ENCODE measurements at regions not wholly inside any gene's neighbourhood (a gene's known extent, or its start where the extent isn't known, plus 50 kb on each side); places are given as distances from the start of the nearest gene placed in this dataset.
A peak's percentile ranks its signal among the peaks of the same experiment; 100 is the strongest.
"Not testable (repeated sequence)": the region's sequence is repeated elsewhere in the genome, so short reads cannot be mapped to it uniquely, and the experiment has no call there.

DNA sequence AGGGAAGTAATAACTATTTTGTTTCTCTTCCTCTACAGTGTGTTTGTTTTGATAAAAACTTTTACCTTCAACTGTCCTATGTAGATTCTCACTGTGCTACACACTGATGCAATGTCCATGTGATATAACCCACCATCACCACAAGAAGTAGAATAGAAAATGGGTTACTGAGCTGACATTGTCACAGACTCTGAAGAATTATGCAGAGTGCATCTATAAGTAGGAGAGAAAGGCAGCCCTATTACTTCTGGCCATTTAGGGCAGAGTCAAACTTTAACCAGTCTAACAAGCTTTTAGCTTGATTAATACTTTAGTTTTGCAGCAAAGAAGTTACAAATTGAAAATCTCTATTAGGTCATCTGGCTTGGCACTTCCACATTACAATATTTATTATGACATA, 354.0 kb upstream of the CDH8 start:
- DNase-seq: no peak

DNA sequence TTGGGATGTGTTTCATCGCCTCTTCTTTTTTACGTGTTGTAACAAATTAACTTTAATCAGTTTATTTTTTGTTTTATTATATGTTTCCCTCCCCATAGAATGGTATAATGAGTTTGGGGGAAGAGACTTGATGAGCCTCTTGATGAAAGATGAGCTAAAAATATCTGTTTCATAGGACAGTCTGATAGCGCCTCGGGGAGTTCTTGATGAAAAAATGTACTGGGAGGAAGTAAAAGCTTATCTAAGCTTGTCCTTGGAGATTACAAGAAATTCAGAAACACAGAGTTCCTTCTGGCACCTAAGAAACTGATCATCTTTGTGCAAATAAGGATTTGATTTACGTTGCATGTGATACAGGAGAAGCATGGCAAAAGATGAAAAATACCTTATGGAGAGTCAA, 350.2 kb upstream of the CDH8 start:
- DNase-seq: no peak

- no peak for DNase-seq
Measured at GRCh38 chr16:62383941-62384340, 347.7 kb upstream of the CDH8 start.

DNA sequence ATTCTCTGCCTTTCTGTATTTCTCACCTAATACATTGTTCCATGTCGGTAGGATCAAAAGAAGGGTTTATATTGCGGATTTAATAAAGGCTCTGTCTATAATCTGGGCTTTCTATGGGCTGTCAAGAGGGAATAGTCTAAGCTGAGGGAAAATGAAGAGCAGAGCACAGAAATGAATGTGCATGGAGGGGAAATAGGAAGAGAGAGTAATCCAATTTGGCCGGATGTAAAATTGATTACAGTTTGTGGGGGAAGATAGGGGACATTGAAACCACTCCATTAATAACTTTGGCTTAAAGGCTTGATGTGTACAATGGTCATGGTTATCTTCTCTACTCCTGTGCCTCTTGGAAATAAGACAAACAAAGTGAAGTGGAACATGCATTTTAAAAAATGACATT, 334.2 kb upstream of the CDH8 start:
- DNase-seq: no peak

DNA sequence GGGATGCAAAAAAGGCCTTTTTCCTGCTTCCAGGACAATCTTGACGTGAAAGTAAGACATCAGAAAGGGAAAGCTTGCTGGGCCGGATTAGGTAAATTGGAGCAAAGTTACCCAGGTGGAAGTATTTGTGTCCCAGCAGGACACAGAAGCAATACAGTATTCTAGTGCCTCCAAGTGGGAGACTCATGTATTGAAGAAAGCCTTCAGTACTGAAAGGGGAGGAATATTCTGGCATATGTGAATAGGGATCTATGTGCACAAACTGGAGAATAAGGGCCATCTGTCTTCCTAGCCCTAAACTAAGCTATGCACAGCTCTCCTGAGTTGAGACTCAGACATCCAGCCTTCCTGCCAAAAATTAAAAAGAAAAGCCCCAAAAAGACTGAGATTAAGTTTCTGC, 327.3 kb upstream of the CDH8 start:
- DNase-seq: no peak

- no peak for DNase-seq
Measured at GRCh38 chr16:62353355-62353754, 317.1 kb upstream of the CDH8 start.

GRCh38 chr16:62342216-62342615, 306.0 kb upstream of the CDH8 start:
- DNase-seq: no peak

DNA sequence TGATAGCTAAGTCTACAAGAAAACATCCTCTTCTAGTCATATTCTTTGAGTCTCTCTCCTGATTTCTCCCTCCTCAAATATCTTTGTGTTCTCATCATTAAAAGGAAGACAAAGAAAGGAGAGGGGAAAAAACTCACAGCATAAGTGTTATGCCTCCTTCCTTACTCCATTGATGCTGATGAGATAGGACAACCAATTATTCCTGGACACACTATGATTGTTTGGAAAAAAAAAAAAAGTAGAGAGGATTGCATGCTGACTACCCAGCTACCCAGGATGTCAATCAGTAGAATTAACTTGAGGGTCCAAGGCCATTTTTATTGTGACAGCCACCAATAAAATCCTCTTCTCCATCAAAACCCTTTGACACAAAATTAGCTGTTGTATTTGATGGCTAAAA, 299.1 kb upstream of the CDH8 start:
- DNase-seq: no peak

DNA sequence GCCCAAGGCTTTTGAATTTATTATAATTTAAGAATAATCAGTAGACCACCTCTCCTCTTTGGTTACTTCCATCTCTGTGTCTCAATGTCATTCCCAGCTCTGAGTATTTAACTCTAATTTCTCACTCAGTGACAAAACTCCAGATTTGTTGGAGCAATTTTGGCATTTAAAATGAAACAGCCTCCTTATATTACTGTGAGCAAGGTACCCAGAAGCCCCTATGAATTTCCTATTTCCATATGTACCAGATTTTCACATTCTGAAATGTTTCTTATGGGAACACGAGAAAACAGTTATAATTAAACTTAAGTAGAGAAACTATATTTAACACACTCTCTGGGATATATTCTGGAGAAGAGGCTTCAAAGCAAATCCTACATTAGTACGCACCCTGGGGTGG, 285.4 kb upstream of the CDH8 start:
- DNase-seq: no peak

- DNase-seq: no peak
Measured at GRCh38 chr16:62298600-62298999, 262.4 kb upstream of the CDH8 start.

DNA sequence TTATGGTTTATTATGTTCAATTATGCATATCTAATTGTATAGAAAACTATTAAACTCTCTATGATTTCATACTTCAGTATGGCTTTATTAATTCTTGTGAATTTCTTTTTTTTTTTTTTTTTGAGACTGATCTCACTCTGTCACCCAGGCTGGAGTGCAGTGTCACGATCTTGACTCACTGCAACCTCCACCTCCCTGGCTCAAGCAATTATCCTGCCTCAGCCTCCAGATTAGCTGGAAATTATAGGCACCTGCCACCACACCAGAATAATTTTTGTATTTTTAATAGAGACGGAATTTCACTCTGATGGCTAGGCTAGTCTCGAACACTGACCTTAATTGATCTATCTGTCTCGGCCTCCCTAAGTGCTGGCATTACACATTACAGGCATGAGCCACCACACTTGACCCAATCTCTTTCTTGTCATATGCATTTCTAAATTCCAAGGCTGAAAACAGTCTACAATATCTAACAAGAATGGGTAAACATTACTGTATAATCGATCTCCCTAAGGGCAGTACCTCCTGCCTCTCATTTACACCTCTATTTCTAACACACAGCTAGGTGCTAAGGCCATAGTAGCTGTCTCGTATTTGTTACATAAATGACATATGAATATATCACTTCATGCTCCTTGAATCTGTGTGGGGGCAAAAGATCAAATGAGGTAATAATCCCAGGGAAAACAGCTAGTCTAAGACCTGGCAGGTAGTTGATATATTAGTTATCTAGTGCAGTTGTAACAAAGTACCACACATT, 258.2 kb upstream of the CDH8 start:
- no peak for DNase-seq

DNA sequence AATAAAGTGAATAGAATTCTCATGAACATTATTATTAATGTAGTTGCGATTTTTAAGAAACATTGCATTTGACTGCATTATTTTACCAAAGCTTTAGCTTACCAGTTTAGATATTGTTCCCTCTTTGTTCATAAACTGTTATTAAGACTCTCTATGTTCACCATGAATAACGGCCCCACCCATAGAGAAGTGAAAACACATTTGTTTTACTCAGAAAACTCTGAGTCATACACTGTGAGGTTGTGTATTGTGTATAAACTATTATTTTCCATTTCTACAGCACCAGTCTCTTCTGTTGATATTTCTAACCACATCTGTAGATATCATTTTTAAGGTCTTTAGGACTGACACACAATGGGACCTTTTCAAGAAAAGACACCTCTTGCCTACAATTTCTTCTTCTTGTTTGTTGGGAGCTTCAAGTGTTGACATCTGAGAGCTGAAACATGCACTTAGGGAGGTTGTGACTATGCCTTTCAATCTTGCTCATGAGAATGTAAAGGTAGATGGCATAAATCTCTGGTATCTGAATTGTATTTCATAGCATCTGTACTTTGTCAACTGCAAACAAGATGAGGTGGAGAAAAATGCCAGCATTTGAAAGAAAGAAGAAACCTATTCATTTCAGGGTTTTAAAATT, 252.9 kb upstream of the CDH8 start:
- DNase-seq: no peak

GRCh38 chr16:62280506-62280905, 244.3 kb upstream of the CDH8 start:
- DNase-seq: no peak

DNA sequence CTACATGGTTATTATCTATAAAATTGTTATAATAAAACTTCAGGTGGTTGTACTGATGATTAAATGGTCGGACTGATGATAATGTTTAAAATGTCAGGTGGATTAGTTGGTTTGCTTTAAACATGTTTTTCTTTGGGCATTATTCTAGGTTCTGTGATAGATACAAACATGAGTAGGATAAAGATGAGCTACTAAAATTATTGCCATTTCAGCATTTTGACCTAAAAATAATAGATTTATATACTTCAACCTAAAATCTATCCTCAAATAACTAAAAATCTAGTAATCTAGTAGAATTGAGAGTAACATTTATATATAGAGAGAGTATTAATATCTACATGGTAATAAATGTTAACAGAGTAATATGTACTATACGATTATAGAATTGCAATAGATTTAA, 241.7 kb upstream of the CDH8 start:
- no peak for DNase-seq

DNA sequence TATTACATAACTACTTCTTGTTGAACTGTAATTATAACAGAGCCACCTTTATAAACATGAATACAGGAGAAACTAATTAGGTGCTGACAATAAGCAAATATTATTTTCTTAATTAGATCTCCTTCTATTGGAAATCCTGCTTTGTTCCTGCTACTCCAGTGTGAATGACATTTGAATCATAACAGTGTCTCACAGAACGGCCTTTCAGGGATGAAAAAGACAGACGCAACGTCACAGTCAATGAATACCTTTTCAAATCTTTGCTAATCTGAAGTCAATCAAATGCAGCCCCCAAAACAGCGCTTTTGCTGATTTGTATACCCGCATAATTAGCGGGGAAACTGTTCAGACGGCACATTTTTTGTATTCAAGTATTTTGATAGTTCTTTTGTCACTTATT, 240.4 kb upstream of the CDH8 start:
- DNase-seq: no peak

- no peak for DNase-seq
Measured at GRCh38 chr16:62272035-62272434, 235.8 kb upstream of the CDH8 start.

DNA sequence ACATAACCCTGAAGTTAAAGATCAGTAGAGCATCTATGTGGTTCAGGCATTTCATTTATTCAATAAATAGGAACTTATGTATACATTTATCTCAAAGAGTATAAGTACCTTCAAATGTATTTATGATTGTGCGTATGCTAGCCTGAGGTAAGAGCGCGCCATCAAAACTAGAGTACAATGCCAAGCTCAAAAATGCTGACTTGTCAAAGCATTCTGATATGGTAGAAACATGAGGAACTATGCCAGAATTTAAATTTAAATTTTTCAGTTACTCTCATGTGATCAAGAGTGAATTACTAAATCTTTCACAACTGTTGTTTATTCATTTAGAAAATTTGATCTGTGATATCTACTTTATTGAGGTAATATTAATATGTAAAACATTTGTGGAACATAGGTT, 225.5 kb upstream of the CDH8 start:
- no peak for DNase-seq

DNA sequence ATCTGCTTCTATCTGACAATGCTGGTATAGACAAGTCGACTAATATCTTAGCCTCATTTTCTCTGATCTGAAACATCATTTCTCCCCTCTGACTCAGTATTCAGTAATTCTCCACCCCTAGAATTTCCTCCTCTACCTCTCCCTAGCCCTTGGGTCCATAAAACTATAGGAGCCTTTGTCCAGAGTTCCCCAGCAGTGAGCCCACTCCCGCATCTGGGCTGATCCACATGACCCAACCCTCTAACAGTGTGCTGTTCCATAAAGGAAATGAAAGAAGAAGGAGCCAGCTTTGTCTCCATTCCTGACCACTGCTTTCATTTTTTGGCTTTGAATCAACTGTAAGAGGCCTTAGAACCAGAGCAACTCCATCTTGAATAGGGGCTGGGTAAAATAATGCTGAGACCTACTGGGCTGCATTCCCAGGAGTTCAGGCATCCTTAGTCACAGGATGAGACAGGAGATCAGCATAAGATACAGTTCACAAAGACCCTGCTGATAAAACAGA, 222.7 kb upstream of the CDH8 start:
- not testable (repeated sequence) for DNase-seq

- no peak for DNase-seq
Measured at GRCh38 chr16:62256406-62256805, 220.2 kb upstream of the CDH8 start.

DNA sequence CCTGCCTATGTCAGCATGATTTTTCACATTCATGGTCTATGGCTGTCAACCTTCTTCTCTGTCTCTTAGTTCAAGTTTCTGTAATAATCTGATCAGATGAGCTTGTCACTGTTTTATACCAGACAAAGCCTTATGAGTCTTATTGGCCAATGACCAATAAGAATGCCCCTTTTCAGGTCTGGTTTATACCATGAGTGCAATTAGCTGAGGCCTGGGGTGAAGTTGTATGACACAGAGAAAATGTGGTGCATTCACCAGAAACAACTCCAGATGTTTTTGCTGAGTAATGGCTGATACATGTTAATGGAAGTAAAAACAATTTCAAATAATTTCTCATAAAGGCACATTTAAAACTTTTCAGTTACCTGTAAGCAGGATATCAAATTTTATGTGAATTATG, 218.6 kb upstream of the CDH8 start:
- no peak for DNase-seq

GRCh38 chr16:62254372-62254771, 218.1 kb upstream of the CDH8 start:
- DNase-seq: no peak

GRCh38 chr16:62253966-62254365, 217.7 kb upstream of the CDH8 start:
- no peak for DNase-seq

DNA sequence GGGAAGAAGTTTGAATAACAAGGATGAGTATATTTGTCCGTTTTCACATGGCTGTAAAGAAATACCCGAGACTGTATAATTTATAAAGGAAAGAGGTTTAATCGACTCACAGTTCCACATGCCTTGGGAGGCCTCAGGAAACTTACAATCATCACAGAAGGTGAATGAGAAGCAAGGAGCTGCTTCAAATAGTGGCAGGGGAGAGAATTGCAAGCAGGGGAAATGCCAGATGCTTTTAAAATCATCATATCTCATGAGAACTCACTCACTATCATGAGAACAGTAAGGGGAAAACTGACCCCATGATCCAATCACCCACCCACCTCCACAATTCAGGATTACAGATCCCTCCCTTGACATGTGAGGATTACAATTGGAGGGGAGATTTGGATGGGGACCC, 212.8 kb upstream of the CDH8 start:
- DNase-seq: no peak

- no peak for DNase-seq
Measured at GRCh38 chr16:62240722-62241121, 204.5 kb upstream of the CDH8 start.

DNA sequence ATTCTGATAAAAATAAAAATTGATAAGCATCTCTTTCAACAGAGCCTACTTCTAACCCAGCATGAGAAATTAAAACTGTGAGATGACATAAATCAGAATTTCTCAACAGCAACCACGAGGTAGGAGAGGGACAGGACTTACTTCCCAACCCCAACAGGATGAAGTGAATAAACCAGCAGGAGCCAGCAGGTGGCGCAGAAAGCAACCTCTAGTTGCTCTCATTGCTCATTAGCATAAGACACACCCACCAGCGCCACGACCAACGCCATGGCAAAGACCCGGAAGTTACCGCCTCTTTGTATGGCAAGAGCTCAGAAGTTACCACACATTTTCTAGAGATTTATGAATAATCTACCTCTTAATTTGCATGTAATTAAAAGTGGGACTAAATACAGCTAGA, 189.4 kb upstream of the CDH8 start:
- DNase-seq: peak; percentile 74
